LNCAP (cell line): ENCODE measurements at regions not wholly inside any gene's neighbourhood (a gene's known extent, or its start where the extent isn't known, plus 50 kb on each side); places are given as distances from the start of the nearest gene placed in this dataset.

Source experiments
- CTCF ChIP-seq: fragments of 450-650 bp; IDR thresholded peaks from 2 replicates; pipeline ENCODE4 v1.5.1; 2017; ENCODE audit warnings: mild to moderate bottlenecking

- no peak for TF ChIP-seq CTCF
Measured at GRCh38 chr2:41872646-41873045, 175.2 kb upstream of the PKDCC start.

- no peak for TF ChIP-seq CTCF
Measured at GRCh38 chr2:41873102-41874031, 174.5 kb upstream of the PKDCC start.

GRCh38 chr2:41877114-41877678, 170.6 kb upstream of the PKDCC start:
- TF ChIP-seq CTCF: no peak

- TF ChIP-seq CTCF: no peak
Measured at GRCh38 chr2:41878056-41878455, 169.8 kb upstream of the PKDCC start.

- no peak for TF ChIP-seq CTCF
Measured at GRCh38 chr2:41878716-41879234, 169.0 kb upstream of the PKDCC start.

- TF ChIP-seq CTCF: no peak
Measured at GRCh38 chr2:41879235-41879916, 168.4 kb upstream of the PKDCC start.

- TF ChIP-seq CTCF: no peak
Measured at GRCh38 chr2:41880561-41881243, 167.1 kb upstream of the PKDCC start.
